SK-N-SH treated with all-trans-retinoic acid at 6 μM for 48 hours (cell line): ENCODE measurements at regions not wholly inside any gene's neighbourhood (a gene's known extent, or its start where the extent isn't known, plus 50 kb on each side); places are given as distances from the start of the nearest gene placed in this dataset.

ENCODE experiments used
- CREB5 ChIP-seq: fragments of 250-450 bp; sonication (Bioruptor Pico); IDR thresholded peaks from 2 replicates; pipeline ENCODE4 v1.5.1; 2020; ENCODE audit warnings: low read depth, mild to moderate bottlenecking, moderate library complexity
- CSDC2 ChIP-seq: fragments of 250-450 bp; sonication (Bioruptor Pico); IDR thresholded peaks from 2 replicates; pipeline ENCODE4 v1.5.0; 2020; ENCODE audit warnings: mild to moderate bottlenecking, moderate library complexity
- CSRNP3 ChIP-seq: fragments of 250-450 bp; sonication (Bioruptor Pico); IDR thresholded peaks from 2 replicates; pipeline ENCODE4 v1.5.1; 2021; ENCODE audit warnings: mild to moderate bottlenecking, moderate library complexity
- ZFP3 ChIP-seq: fragments of 250-450 bp; sonication (Bioruptor Pico); IDR thresholded peaks from 2 replicates; pipeline ENCODE4 v1.5.0; 2020; ENCODE audit warnings: mild to moderate bottlenecking, moderate library complexity

- TF ChIP-seq CREB5 (CRISPR knock-in tag) (no peak), ZFP3 (CRISPR knock-in tag) (no peak), CSDC2 (CRISPR knock-in tag) (no peak), CSRNP3 (no peak)
Observed at GRCh38 chr7:25831831-25832411, 320.1 kb upstream of the NFE2L3 start.
